H9 (cell line): ENCODE measurements at regions not wholly inside any gene's neighbourhood (a gene's known extent, or its start where the extent isn't known, plus 50 kb on each side); places are given as distances from the start of the nearest gene placed in this dataset.

Source experiments
- DNase-seq: peaks from one replicate; pipeline ENCODE4 v3.0.0-alpha.2; 2017
- H2AFZ ChIP-seq: one replicate; pipeline ENCODE4 v1.6.1; 2013; ENCODE audit warnings: mild to moderate bottlenecking, low read length, control low read depth, moderate library complexity
- H2AK5ac ChIP-seq: 2 replicates; pipeline ENCODE4 v1.6.1; 2013; ENCODE audit warnings: low read length, control low read depth, mixed read lengths; ENCODE audit not compliant: insufficient read length
- H2BK120ac ChIP-seq: one replicate; pipeline ENCODE4 v1.6.1; 2013; ENCODE audit warnings: low read depth, mild to moderate bottlenecking, low read length, control low read depth, inconsistent platforms; ENCODE audit not compliant: poor library complexity, severe bottlenecking
- H2BK12ac ChIP-seq: 2 replicates; pipeline ENCODE4 v1.6.1; 2013; ENCODE audit warnings: low read length, control low read depth, mixed read lengths, low read depth; ENCODE audit not compliant: insufficient read length
- H2BK15ac ChIP-seq: 2 replicates; pipeline ENCODE4 v1.6.1; 2013; ENCODE audit warnings: low read depth, low read length, control low read depth
- H2BK20ac ChIP-seq: one replicate; pipeline ENCODE4 v1.6.1; 2013; ENCODE audit warnings: low read depth, mild to moderate bottlenecking, low read length, control low read depth, inconsistent platforms; ENCODE audit not compliant: poor library complexity, severe bottlenecking
- H2BK5ac ChIP-seq: 2 replicates; pipeline ENCODE4 v1.6.1; 2013; ENCODE audit warnings: low read length, control low read depth, mixed read lengths; ENCODE audit not compliant: insufficient read length
- H3K14ac ChIP-seq: 2 replicates; pipeline ENCODE4 v1.6.1; 2013; ENCODE audit warnings: low read length, control low read depth; ENCODE audit not compliant: insufficient read depth
- H3K18ac ChIP-seq: 2 replicates; pipeline ENCODE4 v1.6.1; 2013; ENCODE audit warnings: low read depth, mild to moderate bottlenecking, mixed read lengths, low read length, control low read depth; ENCODE audit not compliant: insufficient read length
- H3K23ac ChIP-seq: 2 replicates; pipeline ENCODE4 v1.6.1; 2013; ENCODE audit warnings: low read length, control low read depth, mixed read lengths, low read depth; ENCODE audit not compliant: insufficient read length
- H3K23me2 ChIP-seq: 2 replicates; pipeline ENCODE4 v1.6.1; 2013; ENCODE audit warnings: low read depth, mild to moderate bottlenecking, mixed read lengths, low read length, control low read depth; ENCODE audit not compliant: insufficient read length, poor library complexity, severe bottlenecking
- H3K27ac ChIP-seq: 2 replicates; pipeline ENCODE4 v1.5.1; 2013; ENCODE audit warnings: low read length, control low read depth, mixed read lengths, low read depth; ENCODE audit not compliant: insufficient read length
- H3K27me3 ChIP-seq: 2 replicates; pipeline ENCODE4 v1.6.1; 2013; ENCODE audit warnings: low read length, control low read depth, inconsistent platforms; ENCODE audit not compliant: insufficient read depth
- H3K4ac ChIP-seq: 2 replicates; pipeline ENCODE4 v1.6.1; 2013; ENCODE audit warnings: low read depth, mild to moderate bottlenecking, control low read depth, inconsistent platforms, low read length, moderate library complexity
- H3K4me1 ChIP-seq: 2 replicates; pipeline ENCODE4 v1.6.1; 2013; ENCODE audit warnings: low read length, control low read depth, inconsistent platforms; ENCODE audit not compliant: insufficient read depth
- H3K4me2 ChIP-seq: 2 replicates; pipeline ENCODE4 v1.6.1; 2013; ENCODE audit warnings: low read length, control low read depth, mixed read lengths; ENCODE audit not compliant: insufficient read length, insufficient read depth
- H3K56ac ChIP-seq: 2 replicates; pipeline ENCODE4 v1.6.1; 2013; ENCODE audit warnings: low read depth, mild to moderate bottlenecking, mixed read lengths, low read length, control low read depth; ENCODE audit not compliant: insufficient read length
- H3K79me1 ChIP-seq: 2 replicates; pipeline ENCODE4 v1.6.1; 2013; ENCODE audit warnings: low read depth, mild to moderate bottlenecking, moderate library complexity, low read length, control low read depth, inconsistent platforms; ENCODE audit not compliant: insufficient read depth, poor library complexity, severe bottlenecking
- H3K79me2 ChIP-seq: 2 replicates; pipeline ENCODE4 v1.6.1; 2013; ENCODE audit warnings: low read length, control low read depth, inconsistent platforms; ENCODE audit not compliant: insufficient read depth
- H3K9ac ChIP-seq: 2 replicates; pipeline ENCODE4 v1.6.1; 2013; ENCODE audit warnings: low read length, control low read depth, mixed read lengths; ENCODE audit not compliant: insufficient read length; ENCODE audit errors: extremely low read depth
- H3K9me3 ChIP-seq: one replicate; pipeline ENCODE4 v1.6.1; 2013; ENCODE audit warnings: low read depth, low read length, inconsistent platforms; ENCODE audit not compliant: control insufficient read depth
- H3T11ph ChIP-seq: one replicate; pipeline ENCODE4 v1.6.1; 2013; ENCODE audit warnings: mild to moderate bottlenecking, low read length, control low read depth, inconsistent platforms
- H4K20me1 ChIP-seq: one replicate; pipeline ENCODE4 v1.6.1; 2013; ENCODE audit not compliant: control insufficient read depth, insufficient read length, insufficient read depth
- H4K5ac ChIP-seq: 2 replicates; pipeline ENCODE4 v1.6.1; 2013; ENCODE audit warnings: low read depth, mild to moderate bottlenecking, mixed read lengths, low read length, control low read depth; ENCODE audit not compliant: insufficient read length
- H4K8ac ChIP-seq: replicated peaks from 2 replicates; pipeline ENCODE4 v1.6.1; 2013; ENCODE audit warnings: low read length, control low read depth, mixed read lengths, low read depth; ENCODE audit not compliant: insufficient read length
- H4K91ac ChIP-seq: 2 replicates; pipeline ENCODE4 v1.6.1; 2013; ENCODE audit warnings: low read depth, mild to moderate bottlenecking, moderate library complexity, mixed read lengths, low read length, control low read depth; ENCODE audit not compliant: insufficient read length
- H3K27ac Mint-ChIP-seq, 3 experiments: 2 replicates in 2 of 3; 3 replicates in 1 of 3; pipeline ENCODE4 v1.8.0; 2020 to 2021; ENCODE audit warnings: mixed read lengths in 3 of 3, mild to moderate bottlenecking in 1 of 3, moderate library complexity in 1 of 3
- H3K27me3 Mint-ChIP-seq: 2 replicates; pipeline ENCODE4 v1.8.0; 2021; ENCODE audit warnings: low read depth, mild to moderate bottlenecking, moderate library complexity, mixed read lengths
- H3K36me3 Mint-ChIP-seq, 3 experiments: 2 replicates in 2 of 3; 3 replicates in 1 of 3; pipeline ENCODE4 v1.8.0; 2020 to 2021; ENCODE audit warnings: low read depth in 3 of 3, mixed read lengths in 3 of 3; ENCODE audit not compliant: insufficient read depth in 1 of 3
- H3K4me1 Mint-ChIP-seq, 2 experiments: 2 replicates each; pipeline ENCODE4 v1.8.0; 2020; ENCODE audit warnings: mixed read lengths in 2 of 2
- H3K4me3 Mint-ChIP-seq, 2 experiments: 2 replicates in 1 of 2; 3 replicates in 1 of 2; pipeline ENCODE4 v1.8.0; 2020 to 2021; ENCODE audit warnings: mild to moderate bottlenecking in 2 of 2, mixed read lengths in 2 of 2, moderate library complexity in 1 of 2
- H3K9me3 Mint-ChIP-seq, 2 experiments: 2 replicates in 1 of 2; 3 replicates in 1 of 2; pipeline ENCODE4 v1.8.0; 2020; ENCODE audit warnings: mild to moderate bottlenecking in 2 of 2, mixed read lengths in 2 of 2, moderate library complexity in 1 of 2
- CTCF ChIP-seq: fragments of 200-600 bp; sonication (generic); conservative IDR thresholded peaks from 3 replicates; pipeline ENCODE4 v1.8.0; 2021; ENCODE audit warnings: antibody characterized with exemption, mild to moderate bottlenecking
- WGBS: extraction: QIAGEN DNeasy Blood & Tissue Kit; methylation state at CpG from one replicate; pipeline ENCODE4 v1.1.7; 2013; ENCODE audit warnings: missing lambda C conversion rate, low lambda C conversion rate, mixed read lengths; ENCODE audit not compliant: insufficient read length; ENCODE audit errors: extremely low coverage; 5-methylcytosine and 5-hydroxymethylcytosine counted together

GRCh38 chr1:69058454-69058853 is 509.3 kb upstream of the LRRC7 start:
- Histone ChIP-seq H2BK15ac (no peak overlapping the region), H3K23me2 (no peaks in the 10 kb centered on the region), H3K4ac (no peak overlapping the region), H2BK120ac (no peak overlapping the region), H2BK20ac (no peak overlapping the region), H4K91ac (no peak overlapping the region), H4K5ac (no peak overlapping the region), H3K56ac (no peak overlapping the region), H3T11ph (no peak overlapping the region), H3K4me2 (no peak overlapping the region), H2BK12ac (no peak overlapping the region), H3K23ac (no peak overlapping the region), H3K9ac (no peak overlapping the region), H4K20me1 (no peaks in the 10 kb centered on the region), H2AK5ac (no peak overlapping the region), H3K14ac (no peak overlapping the region), H3K4me1 (no peaks in the 10 kb centered on the region; the same call in 1 of the 2 replicates), H3K79me1 (no peaks in the 10 kb centered on the region), H2AFZ (no peak overlapping the region), H3K27ac (no peak overlapping the region), H3K9me3 (no peaks in the 10 kb centered on the region), H3K79me2 (no peaks in the 10 kb centered on the region), H3K18ac (no peak overlapping the region), H4K8ac (no peak overlapping the region), H2BK5ac (no peak overlapping the region), H3K27me3 (no peaks in the 10 kb centered on the region)
- Mint-ChIP-seq H3K4me1 (peaks cover 16 to 18% of the 10 kb centered on the region in 2 experiments), H3K9me3 (peaks cover 0 to 4% of the 10 kb centered on the region in 2 experiments; a peak in 2 of 5 replicates), H3K27ac (no peak overlapping the region; a peak in 1 of 7 replicates), H3K4me3 (no peak overlapping the region), H3K36me3 (peaks cover 0 to 13% (median 2%) of the 10 kb centered on the region in 3 experiments; a peak in 4 of 7 replicates), H3K27me3 (no peaks in the 10 kb centered on the region)
- no peak for TF ChIP-seq CTCF
- DNase-seq, result no peak
- WGBS, result no CpG with 5 or more reads among the region's 3 CpGs
